ENCODE measurements at regions not wholly inside any gene's neighbourhood (a gene's known extent, or its start where the extent isn't known, plus 50 kb on each side); places are given as distances from the start of the nearest gene placed in this dataset.
"Not testable (repeated sequence)": the region's sequence is repeated elsewhere in the genome, so short reads cannot be mapped to it uniquely, and the experiment has no call there.

DNA sequence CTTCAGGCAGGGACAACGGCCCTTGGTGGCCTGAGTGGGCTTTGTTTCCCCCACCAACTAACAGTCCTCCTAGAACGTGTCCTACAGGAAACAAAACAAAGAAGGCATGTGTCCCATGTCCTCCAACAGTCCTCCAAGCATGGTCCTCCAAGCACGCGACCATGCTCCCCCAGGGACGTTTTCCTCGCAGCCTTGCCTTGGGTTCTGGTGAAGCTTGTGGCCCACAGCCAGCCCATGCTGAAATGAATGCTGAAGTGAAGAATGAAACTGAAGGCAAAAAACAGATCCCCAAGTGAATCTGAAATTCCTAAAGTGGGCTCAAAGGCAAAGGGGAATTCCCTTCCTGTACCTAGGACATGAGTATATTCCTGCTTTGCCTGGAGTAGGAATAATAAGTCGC, 176.6 kb downstream of the JCAD start:
- in situ Hi-C loops (cut with HindIII; ENCODE audit: low sequenced_read_pairs): no loop called here

- in situ Hi-C loops (cut with HindIII; ENCODE audit: low sequenced_read_pairs): no loop called here
These were observed 177.6 kb downstream of the JCAD start for GRCh38 chr10:29881811-29882210.

- in situ Hi-C loops (cut with HindIII; ENCODE audit: low sequenced_read_pairs): no loop called here
These were observed 178.0 kb downstream of the JCAD start for GRCh38 chr10:29881336-29881771.

DNA sequence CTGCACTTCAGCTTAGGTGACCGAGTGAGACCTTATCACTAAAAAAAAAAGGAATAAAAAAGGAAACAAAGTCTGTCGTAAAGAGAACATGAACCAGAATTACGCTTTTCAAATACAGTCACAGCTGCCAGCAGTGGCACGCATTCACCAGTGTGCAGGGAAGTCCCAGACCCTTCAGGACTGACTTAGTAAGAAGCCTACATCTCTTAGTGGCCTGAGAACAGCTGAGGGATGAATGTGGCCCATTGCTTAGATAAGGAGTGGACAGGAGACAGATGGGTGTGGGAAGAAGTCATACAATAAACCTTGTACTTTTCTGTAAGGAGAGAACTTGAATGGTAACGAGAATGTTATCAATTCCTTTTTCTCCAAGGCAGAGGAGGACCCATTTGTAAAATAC, 178.5 kb downstream of the JCAD start:
- in situ Hi-C loops (cut with HindIII; ENCODE audit: low sequenced_read_pairs): no loop called here

GRCh38 chr10:29879862-29880261, 179.5 kb downstream of the JCAD start:
- in situ Hi-C loops (cut with HindIII; ENCODE audit: low sequenced_read_pairs): no loop called here

DNA sequence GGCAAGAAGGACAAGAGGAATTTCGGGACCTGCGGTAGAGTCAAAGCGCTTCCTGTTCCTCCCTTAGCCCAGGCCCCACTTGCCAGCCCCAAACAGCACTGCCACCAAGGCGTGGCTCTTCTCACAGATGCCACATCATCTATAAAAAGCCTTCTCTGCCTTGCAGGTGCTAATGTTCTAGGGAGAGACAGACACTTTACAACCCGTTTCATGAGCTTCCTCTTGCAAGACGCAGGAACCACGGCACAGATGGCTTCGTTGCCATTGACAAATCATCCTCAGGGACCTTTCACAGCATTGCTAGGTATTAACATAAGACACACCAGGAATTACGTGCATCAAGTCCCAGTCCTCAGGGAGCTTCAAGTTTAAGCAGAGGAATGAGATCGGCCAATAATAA, 180.9 kb downstream of the JCAD start:
- in situ Hi-C loops (cut with HindIII; ENCODE audit: low sequenced_read_pairs): no loop called here

GRCh38 chr10:29877793-29878491, 181.4 kb downstream of the JCAD start:
- in situ Hi-C loops (cut with HindIII; ENCODE audit: low sequenced_read_pairs): no loop called here

GRCh38 chr10:29876008-29876555, 183.3 kb downstream of the JCAD start:
- in situ Hi-C loops (cut with HindIII; ENCODE audit: low sequenced_read_pairs): no loop called here

DNA sequence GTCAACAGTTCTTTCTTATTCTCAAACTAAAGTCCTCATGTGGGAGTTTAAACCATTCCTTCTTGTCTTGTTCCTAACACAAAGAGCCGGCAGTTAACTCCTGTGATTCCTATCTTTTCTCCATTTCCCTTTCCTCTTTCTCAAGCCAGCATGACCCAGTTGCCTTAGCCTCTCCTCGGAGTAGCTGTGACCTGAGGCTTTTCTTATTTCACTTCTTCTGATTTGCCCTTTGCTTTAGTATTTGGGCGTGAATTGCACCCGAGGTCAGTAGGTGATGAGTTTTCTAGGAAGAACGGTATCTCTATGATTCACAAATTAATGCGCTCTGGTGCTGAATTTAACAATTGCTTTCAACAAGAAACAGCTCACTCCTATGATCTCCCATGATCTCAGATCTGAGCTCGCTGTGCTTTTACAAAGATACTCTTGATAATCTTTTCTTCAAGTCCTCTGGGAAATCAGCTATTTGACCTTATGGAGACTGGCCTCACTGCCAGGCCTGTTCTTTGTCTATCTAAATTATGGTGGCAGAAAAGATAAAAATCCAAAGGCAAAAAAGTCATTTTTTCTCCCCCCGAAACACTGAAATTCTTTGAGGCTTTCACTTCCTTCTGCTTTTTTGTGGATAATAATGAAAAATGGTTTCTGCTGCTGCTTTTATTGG, 184.6 kb downstream of the JCAD start:
- in situ Hi-C loops (cut with HindIII; ENCODE audit: low sequenced_read_pairs): no loop called here

GRCh38 chr10:29873941-29874484, 185.4 kb downstream of the JCAD start:
- in situ Hi-C loops (cut with HindIII; ENCODE audit: low sequenced_read_pairs): no loop called here

DNA sequence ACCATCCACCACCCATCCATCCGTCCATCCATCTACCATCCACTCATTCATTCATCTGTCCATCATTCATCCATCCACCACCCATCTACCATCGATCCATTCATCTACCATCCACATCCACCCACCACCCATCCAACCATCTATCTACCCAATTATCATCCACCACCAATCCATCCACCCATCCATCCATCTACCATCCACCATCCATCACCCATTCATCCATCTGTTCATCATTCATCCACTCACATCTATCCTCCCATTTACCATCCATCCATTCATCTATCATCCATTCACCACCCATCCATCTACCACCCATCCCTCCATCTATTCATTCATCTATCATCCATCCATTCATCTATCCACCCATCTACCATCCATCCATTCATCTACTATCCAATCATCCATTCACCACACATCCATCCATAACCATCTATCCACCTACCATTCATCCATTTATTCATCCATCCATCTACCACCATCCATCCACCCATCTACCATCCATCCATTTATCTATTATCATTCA, 188.8 kb downstream of the JCAD start:
- in situ Hi-C loops (cut with HindIII; ENCODE audit: low sequenced_read_pairs): no loop called here

DNA sequence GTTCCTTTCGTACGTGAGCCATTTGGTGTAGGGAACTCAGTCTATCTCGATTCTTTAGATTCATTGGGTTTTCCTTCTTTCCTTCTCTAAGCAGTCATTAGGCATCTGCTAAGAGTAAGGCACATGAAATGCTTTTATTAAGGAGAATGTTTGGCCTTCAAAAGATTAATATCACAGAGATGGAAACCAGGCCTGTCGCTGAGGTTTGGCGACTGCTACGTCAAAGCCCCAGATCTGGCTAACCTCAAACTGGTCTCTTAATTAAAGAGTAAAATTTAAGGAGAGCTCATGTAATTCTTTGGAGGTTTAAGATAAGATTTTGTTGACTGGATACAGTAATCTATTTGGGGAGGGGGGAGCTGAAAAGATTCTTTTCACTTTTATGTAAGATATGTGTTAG, 189.8 kb downstream of the JCAD start:
- in situ Hi-C loops (cut with HindIII; ENCODE audit: low sequenced_read_pairs): no loop called here

DNA sequence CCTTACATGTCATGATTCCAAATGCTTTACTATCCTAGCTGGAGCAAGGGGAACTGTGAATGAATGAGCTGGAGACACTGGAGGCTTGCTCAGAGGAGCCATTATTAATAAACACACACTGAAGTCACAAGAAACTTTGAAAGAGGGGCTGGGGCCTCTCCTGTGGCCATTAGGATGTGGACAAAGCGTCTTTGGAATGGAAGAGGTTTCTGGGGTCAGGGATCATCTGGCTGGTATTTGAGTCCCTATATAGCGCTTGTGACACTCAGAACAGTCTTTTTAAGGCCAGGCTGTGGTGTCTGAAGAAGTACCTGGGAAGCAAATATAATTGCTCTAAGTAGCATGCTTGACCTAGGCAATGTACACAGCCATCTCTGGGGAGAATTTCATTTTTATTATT, 193.0 kb downstream of the JCAD start:
- in situ Hi-C loops (cut with HindIII; ENCODE audit: low sequenced_read_pairs): no loop called here

GRCh38 chr10:29865700-29866355, 193.6 kb downstream of the JCAD start:
- in situ Hi-C loops (cut with HindIII; ENCODE audit: low sequenced_read_pairs): no loop called here

DNA sequence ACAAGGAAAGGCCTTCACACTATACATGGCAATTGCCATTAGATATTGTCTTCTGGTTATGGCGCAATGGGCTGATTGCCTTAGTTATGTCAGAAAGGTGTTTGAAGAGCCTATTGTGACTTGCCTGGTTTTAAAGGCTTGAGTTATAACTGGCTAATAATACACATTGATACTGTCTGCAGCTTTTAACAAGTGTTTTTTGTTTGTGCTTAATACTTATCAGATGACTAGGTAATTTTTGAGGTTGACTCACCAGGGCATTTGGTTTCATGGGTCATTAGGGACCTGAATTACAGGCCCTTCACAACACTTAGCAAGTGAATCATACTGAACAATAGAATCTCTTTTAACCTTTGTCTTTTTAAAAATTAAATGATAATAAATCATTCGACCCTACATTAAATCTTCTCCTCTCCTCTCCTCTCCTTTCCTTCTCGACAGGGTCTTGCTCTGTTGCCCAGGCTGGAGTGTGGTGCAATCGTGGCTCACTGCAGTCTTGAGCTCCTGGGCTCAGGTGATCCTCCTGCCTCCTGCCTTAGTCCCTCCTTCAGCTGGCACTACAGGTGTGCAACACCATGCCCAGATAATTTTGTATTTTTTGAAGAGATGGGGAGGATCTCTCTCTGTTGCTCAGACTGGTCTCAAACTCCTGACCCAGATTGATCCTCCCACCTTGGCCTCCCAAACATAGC, 196.3 kb downstream of the JCAD start:
- in situ Hi-C loops (cut with HindIII; ENCODE audit: low sequenced_read_pairs): no loop called here

DNA sequence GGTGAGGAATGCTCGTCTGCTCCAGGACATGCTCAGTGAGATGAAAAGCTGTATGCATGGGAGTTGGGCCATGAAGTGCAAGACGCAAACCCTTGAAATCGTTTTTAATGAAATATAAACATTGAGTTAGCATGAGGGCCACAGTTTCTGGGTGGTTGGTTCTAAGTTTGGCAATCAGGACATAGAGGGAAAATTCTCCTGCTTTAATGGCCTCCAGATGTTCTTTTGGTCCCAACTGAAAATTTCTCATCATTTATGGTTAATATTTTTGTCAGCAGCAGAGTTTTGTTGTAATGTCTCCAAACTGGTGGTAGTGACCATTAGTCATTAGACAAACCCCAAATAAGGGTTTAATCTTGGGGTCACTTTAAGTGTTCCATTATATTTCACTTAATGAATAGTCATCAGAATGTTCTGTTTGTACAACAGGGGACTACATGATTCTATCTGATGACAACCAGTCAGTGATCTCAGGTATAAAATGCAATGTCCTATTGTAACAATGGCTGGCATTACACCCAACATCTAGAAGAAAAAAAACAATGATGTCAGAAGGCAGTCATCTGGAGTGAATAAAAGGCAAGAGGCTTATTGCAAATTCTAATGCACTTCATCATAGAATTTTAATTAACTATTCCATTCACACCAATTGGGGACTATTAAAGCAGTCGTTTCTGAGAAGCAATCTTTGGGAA, 197.4 kb downstream of the JCAD start:
- in situ Hi-C loops (cut with HindIII; ENCODE audit: low sequenced_read_pairs): no loop called here

- in situ Hi-C loops (cut with HindIII; ENCODE audit: low sequenced_read_pairs): not testable (repeated sequence)
These were observed 198.2 kb downstream of the JCAD start for GRCh38 chr10:29861231-29861630.

DNA sequence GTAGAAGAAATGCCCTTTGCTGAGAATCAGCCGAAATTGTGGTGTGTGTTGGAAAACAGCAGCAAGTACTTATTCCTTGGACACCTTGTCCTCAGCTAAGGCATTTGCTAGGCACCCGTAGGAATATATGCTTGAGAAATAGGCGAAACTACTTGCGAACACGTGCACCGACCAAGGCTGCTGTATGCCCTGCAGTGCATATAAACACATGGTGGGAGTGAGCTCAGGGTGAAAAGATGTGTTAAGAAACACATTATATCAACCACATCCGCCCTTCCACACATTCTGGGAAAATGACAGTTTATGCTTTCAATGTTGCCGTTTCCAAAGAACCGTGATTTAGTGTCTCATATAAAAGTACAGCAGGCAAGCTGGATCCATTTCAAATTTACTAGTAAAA, 199.2 kb downstream of the JCAD start:
- in situ Hi-C loops (cut with HindIII; ENCODE audit: low sequenced_read_pairs): no loop called here

DNA sequence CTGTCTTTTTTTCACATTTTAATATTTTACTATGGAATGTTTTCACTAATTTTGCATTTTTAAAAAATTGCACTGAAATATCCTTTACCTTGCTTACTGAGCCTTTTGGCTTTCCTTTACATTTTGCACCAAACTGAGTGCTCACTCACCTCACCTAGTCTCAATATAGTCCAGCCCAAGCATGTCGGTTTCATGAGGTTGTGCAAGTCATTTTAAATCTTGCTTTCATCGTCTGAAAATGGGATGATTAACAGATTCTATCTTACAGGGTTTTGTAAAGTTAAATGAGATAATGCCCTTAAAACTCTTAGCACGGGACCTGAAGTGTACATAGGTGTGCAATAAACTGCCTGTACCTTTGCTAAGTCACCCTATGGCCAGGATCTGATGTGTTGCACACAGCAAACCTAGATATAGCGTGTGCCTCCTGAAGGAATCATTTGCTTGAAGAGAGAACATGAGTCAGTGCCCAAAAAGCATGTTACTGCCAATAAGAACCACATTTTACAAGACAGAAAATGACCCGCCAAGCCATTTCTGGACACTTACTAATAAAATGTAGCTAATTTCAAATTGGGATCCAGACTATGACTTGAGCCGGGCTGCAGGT, 199.8 kb downstream of the JCAD start:
- in situ Hi-C loops (cut with HindIII; ENCODE audit: low sequenced_read_pairs): no loop called here

Measured in endothelial cell of hepatic sinusoid (primary cell).